Stimulated activated CD8-positive, alpha-beta memory T cell treated with anti-CD3 and anti-CD28 coated beads, Interleukin-12 subunit alpha, Interleukin-12 subunit beta, amount 100 ng/mL, for 24 hours (primary cell): ENCODE measurements at regions not wholly inside any gene's neighbourhood (a gene's known extent, or its start where the extent isn't known, plus 50 kb on each side); places are given as distances from the start of the nearest gene placed in this dataset.
"Not testable (repeated sequence)": the region's sequence is repeated elsewhere in the genome, so short reads cannot be mapped to it uniquely, and the experiment has no call there.

Experiments
- DNase-seq: peaks from one replicate; pipeline ENCODE4 v3.0.0-alpha.2; 2020; ENCODE audit errors: extremely low read depth

- DNase-seq: not testable (repeated sequence)
These were observed 225.2 kb downstream of the NPHP4 start for GRCh38 chr1:5766996-5767395.

DNA sequence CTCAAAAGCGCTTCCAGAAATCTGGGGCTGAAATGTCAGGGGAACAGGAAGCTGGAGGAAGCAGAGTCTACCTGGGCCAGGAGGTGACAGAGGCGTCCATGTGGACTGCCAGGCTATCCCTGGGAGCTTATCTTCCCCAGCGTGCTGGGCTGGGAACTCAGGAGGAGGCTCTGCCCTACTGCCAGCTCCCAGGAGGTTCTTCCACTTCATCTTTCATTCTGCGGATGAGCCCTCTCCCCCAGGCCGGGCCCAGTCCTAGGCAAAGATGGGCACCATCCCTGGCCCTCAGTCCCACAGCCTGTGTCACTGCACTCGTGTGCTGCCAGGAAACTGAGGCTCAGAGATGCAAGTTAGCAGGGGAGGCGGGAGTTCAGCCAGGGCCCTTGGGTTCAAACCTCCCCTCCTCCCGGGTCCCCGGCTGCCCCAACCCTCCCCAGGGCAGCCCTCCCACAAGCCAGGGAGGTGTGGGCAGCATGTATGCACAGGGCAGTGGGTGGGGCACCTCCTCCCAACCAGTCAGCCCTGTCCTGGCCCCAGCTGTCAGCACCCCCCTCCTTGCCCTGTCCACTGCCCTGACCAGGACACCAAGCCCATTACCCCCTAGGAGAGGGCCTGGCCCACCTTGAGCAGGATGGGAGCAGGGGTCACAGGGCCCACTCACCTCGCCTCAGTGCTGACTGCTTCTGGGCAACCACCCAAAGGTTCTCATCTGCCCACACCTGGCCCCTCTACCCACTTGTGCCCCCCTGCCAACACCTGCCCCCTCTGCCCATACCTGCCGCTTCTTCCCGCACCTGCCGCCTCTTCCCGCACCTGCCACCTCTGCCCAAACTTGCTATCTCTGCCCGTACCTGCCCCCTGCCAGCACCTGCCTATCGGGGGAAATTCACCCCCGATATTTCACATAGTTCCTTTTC, 226.0 kb downstream of the NPHP4 start:
- no peak for DNase-seq

GRCh38 chr1:5765483-5765882, 226.7 kb downstream of the NPHP4 start:
- DNase-seq: no peak

- DNase-seq: no peak
These were observed 227.3 kb downstream of the NPHP4 start for GRCh38 chr1:5764959-5765358.

DNA sequence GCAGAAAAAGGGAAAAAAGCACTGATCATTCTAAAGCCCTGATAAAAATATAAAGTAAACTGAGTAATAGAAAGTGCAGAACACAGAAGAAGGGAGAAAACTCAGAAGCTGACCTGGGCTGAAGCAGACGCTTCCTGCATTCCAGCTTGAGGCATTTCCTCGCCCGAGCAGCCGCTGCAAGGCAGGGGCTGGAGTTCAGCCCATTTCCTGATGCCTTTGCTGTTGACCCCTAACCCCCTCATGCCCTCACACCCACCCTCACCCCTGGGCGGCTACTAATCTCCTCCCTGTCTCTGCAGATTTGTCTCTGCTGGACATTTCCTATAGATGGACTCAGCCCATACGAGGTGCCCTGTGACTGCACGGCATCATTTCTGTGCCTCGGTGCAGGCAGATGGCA, 227.8 kb downstream of the NPHP4 start:
- DNase-seq: no peak

GRCh38 chr1:5763696-5764370, 228.4 kb downstream of the NPHP4 start:
- DNase-seq: no peak

DNA sequence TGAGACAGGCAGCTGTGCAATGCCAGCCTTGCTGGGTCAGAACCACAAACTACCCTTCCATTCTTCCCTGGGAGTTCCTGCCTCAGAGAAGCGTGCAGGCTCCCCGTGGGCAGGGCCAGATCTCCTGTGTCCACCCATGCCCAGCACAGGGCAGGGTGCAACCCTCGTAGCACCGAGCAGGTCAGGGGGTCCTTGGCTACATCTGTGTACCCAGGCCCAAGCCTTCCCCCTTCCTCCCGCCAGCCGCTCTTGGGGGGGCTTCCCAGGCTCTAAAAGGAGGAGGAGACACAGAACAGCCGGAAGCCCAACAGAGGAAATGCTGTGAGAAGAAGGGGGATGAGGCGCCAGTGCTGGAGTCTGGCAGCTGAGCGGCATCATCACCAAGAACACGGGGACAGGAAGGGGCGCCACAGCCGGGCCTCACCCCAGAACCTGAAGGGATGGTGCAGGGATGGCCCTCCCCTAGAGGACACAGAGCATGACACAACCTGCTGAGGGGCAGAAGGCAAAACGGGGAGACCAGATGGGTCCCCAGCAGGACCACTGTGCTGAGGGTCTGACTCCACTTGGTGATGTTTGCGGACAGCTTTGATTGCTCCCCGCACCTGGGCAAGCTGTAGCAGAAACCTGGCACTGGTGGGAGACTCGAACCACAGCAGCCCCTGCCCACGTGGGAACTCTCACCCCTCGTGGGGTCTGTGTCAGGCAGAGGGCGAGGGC, 233.2 kb downstream of the NPHP4 start:
- no peak for DNase-seq

GRCh38 chr1:5758000-5758858, 234.0 kb downstream of the NPHP4 start:
- DNase-seq: no peak

- DNase-seq: no peak
These were observed 234.9 kb downstream of the NPHP4 start for GRCh38 chr1:5757187-5757805.

DNA sequence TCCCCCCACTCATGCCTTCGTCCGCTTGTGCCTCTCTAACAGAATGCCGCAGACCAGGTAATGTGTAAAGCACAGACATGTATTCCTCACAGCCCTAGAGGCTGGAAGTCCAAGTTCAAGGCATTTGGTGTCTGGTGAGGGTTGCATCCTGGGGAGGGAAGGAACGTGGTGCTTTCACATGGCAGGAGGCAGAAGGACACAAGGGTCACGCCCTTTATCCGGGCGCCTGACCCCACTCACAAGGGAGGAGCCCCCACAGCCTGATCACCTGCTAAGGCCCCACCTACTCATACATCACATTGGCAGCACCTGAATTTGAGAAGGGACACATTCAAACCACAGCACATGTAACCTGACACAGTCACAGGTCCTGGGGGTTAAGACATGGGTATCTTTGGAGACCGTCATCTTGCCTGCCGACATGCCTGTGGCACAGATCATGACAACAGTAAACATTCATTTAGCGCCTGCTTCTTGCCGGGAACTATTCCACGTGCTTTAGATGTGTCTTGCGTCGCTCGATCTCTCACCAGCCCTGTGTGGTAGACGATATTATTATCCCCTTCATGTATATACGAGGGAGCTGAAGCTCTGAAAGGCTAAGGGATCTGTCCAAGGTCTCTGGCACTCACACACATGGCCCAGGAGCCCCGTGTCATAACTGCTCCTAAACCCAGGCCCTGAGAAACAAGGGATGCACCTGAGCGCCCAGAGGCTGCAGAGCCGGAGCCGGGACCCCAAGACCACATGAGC, 235.6 kb downstream of the NPHP4 start:
- no peak for DNase-seq

- DNase-seq: no peak
These were observed 236.6 kb downstream of the NPHP4 start for GRCh38 chr1:5755552-5756125.

- DNase-seq: no peak
These were observed 237.2 kb downstream of the NPHP4 start for GRCh38 chr1:5754817-5755551.

DNA sequence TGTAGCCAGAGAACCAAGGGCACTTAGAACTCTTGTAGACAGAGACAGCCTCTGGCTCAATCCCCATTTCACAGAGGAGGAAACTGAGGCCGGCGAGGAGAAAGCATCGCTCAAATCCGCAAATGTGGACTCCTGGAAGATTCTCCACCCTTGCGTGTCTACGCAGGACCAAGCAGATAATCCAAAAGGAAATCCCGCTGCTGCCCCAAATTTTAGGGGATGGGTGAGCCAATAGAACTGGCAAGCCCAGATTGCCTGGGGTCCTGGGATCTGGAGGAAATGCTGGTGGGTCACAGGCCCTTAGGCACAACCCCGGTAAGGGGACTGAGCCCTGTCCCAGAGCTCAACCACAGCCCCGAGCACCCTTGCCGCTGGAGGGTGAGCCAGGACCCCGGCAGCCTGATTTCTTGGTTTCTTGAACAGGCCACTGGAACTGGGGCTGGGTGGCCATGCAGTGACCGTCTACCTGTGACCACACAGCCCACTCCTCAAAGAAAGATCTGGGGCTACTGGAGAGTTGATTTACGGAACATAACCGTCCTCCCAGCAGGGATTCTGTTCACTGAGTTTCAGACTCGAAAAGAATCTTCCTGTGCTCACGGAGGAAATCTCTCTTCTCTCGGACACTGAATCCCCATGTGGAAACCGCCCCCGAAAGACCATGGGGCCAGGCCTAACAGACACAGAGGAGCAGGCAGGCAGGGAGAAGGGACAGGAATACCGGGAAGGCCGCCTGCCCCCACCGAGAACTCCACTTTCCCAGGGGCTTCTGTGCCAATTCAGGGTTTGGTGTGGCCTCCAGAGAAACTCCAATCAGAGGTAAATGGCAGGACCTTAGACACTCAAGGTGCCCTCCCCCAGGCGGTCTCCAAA, 238.4 kb downstream of the NPHP4 start:
- no peak for DNase-seq

DNA sequence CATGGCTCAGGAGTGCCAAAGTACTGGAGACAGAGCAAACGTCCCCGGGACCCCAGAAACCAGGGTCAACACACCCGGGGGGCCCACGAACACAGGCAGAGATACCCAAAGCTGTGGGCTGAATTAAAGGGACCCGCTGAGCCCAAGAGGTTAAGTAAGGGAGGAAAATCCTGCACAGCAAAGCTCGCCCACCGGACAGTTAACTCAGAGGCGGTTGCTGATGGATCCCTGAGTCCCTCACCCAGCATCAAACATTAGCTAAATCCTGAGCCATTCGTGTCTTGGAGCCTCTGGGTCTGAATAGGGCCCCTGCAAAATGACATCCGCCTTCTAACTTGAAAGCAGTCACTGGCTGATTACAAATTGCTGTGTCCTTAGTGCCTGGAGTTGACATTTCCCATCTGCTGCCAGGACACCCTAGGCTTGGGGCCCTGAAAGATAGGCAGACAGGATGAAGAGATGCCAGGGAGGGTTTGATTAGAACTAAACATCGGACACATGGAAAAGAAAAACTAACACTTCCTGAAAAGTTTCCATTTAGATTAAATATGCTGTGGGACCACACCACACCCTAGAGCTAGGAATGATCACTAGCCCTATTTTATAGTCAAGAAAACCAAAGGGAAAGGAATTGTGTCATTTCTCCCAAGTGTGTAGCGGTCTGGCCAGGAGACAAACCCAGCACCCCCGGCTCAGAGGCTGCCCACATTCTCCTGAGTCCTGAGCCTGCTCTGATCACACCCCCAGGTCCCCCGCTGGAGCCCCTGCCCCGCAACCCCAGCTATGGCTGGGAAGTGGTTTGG, 239.3 kb downstream of the NPHP4 start:
- DNase-seq: no peak

GRCh38 chr1:5751833-5752745, 240.1 kb downstream of the NPHP4 start:
- no peak for DNase-seq

- DNase-seq: no peak
These were observed 241.1 kb downstream of the NPHP4 start for GRCh38 chr1:5751163-5751540.
